T-helper 1 cell (primary cell): ENCODE measurements at regions not wholly inside any gene's neighbourhood (a gene's known extent, or its start where the extent isn't known, plus 50 kb on each side); places are given as distances from the start of the nearest gene placed in this dataset.

Source experiments
- DNase-seq, 5 donors: peaks; one replicate each; pipeline ENCODE4 v3.0.0-alpha.2; 2012 to 2020

- DNase-seq = no peak
These were observed 225.6 kb downstream of the AHR start for GRCh38 chr7:17523813-17524739.

- DNase-seq = peak in 1 of 5 donors; percentile 13
These were observed 226.3 kb downstream of the AHR start for GRCh38 chr7:17524746-17525145.

GRCh38 chr7:17526621-17527020 is 228.2 kb downstream of the AHR start:
- DNase-seq = no peak

DNA sequence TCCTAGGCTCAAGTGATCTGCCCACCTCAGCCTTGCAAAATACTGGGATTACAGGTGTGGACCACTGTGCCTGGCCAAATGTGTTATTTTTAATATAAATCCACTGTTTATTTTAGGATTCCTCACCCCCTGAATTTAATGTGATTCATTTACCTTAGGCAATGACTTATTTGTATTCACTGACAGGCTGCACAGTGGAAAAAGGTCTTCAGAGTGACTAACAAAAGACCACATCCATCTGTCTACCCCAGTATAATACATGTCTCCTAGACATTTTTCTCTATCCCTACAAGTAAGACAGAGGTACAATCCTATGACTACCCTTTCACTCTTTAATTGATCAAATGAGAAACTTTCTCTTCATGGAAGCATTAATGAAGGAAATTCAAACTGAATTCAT is 230.2 kb downstream of the AHR start:
- no peak for DNase-seq

DNA sequence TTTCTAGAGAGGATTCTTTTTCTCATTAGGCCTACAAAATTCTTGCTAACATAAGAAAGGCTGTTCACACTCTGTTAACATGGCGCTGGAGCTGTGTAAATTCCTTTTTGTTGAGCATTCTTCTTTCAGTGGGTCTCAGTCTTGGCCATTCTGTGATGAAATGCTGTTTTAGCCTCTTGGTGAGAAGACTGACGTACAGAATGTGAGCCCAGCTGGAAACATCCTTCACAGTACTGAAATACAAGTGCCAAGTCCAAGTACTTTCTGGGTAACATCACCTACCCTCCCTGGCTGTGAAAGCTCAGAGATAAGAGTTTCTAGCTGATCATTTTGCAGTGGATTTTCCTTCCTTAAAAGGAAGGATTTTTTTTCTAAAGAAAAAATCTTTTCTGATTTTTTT is 231.8 kb downstream of the AHR start:
- no peak for DNase-seq

- peak in 1 of 5 donors; percentile 12 for DNase-seq
These were observed 232.4 kb downstream of the AHR start for GRCh38 chr7:17530741-17531421.

DNA sequence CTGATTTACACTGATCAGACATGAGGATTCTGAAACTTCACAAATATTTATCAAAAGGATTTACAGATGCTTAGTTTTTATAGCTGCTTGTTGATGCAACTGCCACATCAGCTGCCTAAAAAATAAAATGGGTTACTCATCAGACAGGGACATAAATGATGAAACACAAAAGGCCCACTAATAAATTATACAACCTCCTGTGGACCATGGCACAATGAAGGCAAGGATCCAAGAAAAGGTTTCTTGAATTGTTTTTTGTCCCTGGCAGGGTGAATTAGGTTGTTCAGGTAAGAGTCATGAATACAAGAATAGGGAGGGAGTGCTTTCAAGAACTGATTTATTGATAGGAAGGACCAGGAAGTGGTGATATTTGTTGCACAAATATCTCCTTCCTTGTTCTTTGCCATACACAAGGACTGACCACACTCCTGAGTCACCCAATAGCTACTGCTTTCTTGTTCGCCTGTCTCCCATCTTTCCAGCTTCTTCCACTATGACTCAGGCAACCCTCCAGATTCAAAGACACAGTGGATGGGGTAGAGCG is 234.5 kb downstream of the AHR start:
- DNase-seq = no peak

DNA sequence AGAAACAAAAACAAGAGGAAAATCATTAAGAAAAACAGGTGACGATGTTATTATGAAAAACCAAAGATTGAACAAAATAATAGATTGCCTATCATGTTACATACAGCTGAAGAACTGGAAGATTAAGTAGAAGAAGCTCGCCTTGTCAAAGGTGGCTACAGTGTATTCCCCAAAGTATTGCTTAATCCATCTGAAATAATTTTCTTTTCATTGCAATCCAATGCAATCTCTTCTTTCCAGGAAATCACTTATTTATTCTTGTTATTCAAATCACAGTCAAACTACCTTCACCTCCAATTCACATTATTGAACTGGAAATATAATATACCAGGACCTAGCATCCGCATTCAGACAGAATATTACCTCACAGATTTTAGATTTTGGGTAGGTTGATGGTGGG is 235.9 kb downstream of the AHR start:
- no peak for DNase-seq

DNA sequence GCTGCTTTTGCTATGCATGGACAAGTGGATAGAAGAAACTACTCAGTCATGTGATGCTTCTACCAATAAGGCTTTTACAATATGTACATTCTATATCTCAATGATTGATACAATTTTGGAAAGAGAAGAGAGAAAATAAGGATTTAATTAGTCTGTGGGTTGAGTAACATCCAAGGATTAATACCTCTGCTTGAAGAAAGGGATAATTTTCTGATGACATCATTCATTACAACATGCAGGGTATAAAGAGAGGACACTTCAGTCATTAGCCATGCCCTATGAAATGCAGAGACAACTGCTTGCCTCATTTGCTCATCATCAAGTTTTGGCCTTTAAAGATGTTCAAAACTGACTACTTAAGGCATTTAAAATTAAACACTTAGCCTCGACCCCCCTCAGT is 237.3 kb downstream of the AHR start:
- no peak for DNase-seq

GRCh38 chr7:17544401-17544800 is 245.9 kb downstream of the AHR start:
- no peak for DNase-seq

GRCh38 chr7:17545348-17545747 is 246.9 kb downstream of the AHR start:
- no peak for DNase-seq

DNA sequence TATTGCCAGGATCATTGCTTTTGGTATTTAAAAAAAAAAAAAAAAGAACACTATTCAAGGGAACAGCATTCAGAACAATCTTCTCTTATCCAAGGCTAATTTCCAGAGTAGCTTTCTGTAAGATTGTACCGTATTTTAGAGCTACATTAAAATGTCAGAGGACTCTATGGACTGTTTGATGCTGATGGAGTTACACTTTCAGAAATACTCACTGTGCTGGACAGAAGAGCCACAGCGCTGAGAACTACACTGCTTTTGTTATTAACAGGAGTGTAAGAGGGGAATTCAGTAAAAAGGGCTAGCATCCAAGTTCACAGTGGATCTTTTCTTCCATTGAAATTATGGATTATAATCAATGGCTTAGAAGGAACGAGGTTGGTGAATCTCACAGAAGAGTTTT is 247.7 kb downstream of the AHR start:
- no peak for DNase-seq

DNA sequence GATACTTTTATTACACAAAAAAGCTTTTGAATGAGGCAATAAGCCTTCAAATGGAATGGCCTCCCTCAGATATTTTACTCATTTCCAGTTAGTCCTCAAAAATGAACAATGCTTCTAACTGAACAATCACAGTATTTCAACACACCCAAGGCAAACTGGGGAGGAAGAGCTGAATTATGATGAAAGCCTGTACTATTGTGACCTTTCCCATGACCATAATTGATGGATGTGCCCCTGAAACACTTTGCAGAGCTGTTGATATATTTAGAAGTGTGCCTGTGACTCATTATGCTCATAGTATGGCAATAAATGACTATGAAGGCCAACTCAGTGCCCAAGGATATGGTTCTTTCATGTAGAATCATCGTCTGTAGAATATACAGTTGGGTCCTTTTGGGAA is 248.1 kb downstream of the AHR start:
- no peak for DNase-seq

GRCh38 chr7:17548014-17548653 is 249.7 kb downstream of the AHR start:
- no peak for DNase-seq

DNA sequence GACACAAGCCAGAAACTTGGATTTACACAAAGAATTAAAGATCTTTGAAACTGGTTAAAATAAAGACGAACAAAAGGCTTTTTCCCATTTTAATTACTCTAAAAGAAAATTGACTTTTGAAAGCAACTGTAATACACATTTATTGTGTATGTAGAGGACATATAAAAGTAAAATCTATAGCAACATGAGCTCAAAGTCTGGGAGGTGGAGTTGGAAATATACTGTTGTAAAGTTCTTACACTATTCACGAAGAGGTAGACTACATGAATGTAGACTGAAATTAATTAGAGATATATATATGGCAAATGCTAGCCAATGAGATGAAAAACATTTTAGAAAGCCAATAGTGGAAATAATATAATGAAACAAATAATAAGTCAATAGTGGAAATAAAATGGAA is 251.0 kb downstream of the AHR start:
- no peak for DNase-seq

DNA sequence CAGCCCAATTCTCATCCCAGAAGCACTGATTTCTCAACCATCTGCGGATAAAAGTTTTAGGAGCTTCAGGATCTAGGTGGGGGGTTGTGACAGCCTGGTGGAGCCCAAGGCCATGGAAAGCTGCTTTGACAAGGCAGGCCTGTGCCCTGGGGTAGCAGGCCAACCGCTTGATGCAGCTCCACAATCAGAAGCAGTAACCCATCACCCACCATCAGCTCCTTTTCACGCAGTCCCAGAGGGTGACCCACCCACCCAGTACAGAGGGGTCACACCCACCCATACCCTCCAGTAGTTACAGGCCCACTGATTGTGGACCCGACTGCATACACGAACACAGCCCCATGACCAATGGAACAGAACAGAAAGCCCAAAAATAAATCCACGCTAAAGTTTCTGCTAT is 253.9 kb downstream of the AHR start:
- no peak for DNase-seq

DNA sequence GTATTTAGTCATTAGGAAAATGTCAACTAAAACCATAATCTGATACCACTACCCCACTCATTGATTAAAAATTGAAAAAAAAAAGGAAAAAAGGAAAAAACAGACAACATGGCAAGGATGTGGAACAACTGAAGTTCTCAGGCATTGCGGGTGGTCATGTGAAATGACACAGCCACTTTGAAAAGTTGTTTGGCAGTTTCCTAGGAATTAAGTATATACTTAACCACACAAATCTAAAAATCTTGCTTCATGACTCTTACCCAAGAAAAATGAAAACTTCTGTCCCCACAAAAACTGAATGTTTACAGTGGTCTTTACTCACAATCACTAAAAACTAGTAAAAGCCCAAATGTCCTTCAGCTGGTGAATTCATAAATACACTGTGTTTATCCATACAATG is 254.5 kb downstream of the AHR start:
- DNase-seq = no peak

DNA sequence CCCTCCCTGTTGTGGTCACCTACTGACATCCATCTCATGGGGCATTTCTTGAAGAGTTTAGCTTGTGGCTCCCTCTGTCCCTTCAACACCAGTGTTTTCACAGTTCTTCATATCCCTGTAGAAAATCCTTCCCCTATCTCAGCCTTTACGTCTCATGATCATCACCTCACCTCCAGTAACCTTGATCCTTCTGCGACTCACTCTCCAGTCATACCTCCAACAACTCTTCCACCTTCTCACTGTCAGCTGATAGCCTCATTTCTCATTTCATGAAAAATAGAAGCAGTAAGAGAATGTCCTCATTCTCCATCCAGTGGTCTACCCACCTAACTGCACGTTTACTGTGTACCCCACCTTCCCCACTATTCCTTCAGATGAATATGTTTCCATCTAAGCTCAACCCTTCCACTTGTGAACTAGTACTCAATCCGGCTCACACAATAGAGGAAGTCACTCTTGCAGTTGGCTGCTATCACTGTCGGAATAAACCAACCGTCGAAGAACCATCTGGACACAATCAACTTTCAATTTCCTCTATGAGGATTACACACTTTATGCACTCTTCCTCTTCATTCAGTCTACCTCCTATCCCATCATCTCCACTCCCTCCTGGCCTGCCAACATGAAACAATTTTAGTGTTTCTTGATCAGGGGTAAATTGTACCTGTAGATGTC is 256.0 kb downstream of the AHR start:
- DNase-seq = no peak

- DNase-seq = no peak
These were observed 257.9 kb downstream of the AHR start for GRCh38 chr7:17556247-17556956.

GRCh38 chr7:17557251-17557671 is 258.8 kb downstream of the AHR start:
- DNase-seq = no peak

- no peak for DNase-seq
These were observed 259.7 kb downstream of the AHR start for GRCh38 chr7:17558135-17558534.
